ENCODE measurements at regions not wholly inside any gene's neighbourhood (a gene's known extent, or its start where the extent isn't known, plus 50 kb on each side); places are given as distances from the start of the nearest gene placed in this dataset.

- TF ChIP-seq CTCF (IDR thresholded peaks at IDR 0.05) (no peak), POLR2A (IDR thresholded peaks at IDR 0.05) (no peak)
Observed at GRCh38 chr18:39305766-39306165, 1740.2 kb upstream of the CELF4 start.

Data from Peyer's patch (tissue), 4 donors.